OCI-LY7 (cell line): ENCODE measurements at regions not wholly inside any gene's neighbourhood (a gene's known extent, or its start where the extent isn't known, plus 50 kb on each side); places are given as distances from the start of the nearest gene placed in this dataset.

ENCODE experiments used
- BruUV-seq: library from RNA; stranded (reverse); fragments of 400-500 nt; replicated peaks from 2 replicates; lab custom pipeline; 2021; lab: Mats Ljungman, UMichigan
- CTCF ChIA-PET: fragments of 300-600 bp; sonication (Branson Sonifier 250); formaldehyde crosslinking; loops from one replicate; lab custom pipeline; 2022; ENCODE audit warnings: antibody characterized with exemption; ENCODE audit not compliant: unreplicated experiment; lab: Charles Lee
- POLR2A ChIA-PET: fragments of 300-600 bp; sonication (Branson Sonifier 250); formaldehyde crosslinking; loops from one replicate; lab custom pipeline; 2022; ENCODE audit warnings: antibody characterized with exemption; lab: Charles Lee
- DNase-seq: peaks from one replicate; pipeline ENCODE4 v3.0.0-alpha.2; 2015; ENCODE audit warnings: low spot score
- H2AFZ ChIP-seq: fragments of 200-600 bp; sonication (generic), shearing (Covaris generic); 2 replicates; pipeline ENCODE4 v1.6.1; 2014; ENCODE audit warnings: mild to moderate bottlenecking, antibody characterized with exemption, low read length, moderate library complexity
- H3K27ac ChIP-seq: fragments of 200-600 bp; sonication (generic); 2 replicates; pipeline ENCODE4 v1.5.1; 2014; ENCODE audit warnings: mixed run types, low read depth, mild to moderate bottlenecking, moderate library complexity, low read length, inconsistent platforms; ENCODE audit not compliant: poor library complexity, severe bottlenecking
- H3K36me3 ChIP-seq: fragments of 200-600 bp; sonication (generic); 2 replicates; pipeline ENCODE4 v1.6.1; 2014; ENCODE audit warnings: mild to moderate bottlenecking, antibody characterized with exemption, low read length, moderate library complexity, mixed read lengths; ENCODE audit not compliant: insufficient read depth
- H3K4me1 ChIP-seq: fragments of 200-600 bp; sonication (generic); 2 replicates; pipeline ENCODE4 v1.5.1; 2014; ENCODE audit warnings: mild to moderate bottlenecking, low read length; ENCODE audit not compliant: insufficient read depth, poor library complexity, severe bottlenecking
- H3K4me2 ChIP-seq: fragments of 200-600 bp; sonication (generic); 2 replicates; pipeline ENCODE4 v1.6.1; 2014; ENCODE audit warnings: mild to moderate bottlenecking, low read length
- H3K4me3 ChIP-seq: fragments of 200-600 bp; sonication (generic); 2 replicates; pipeline ENCODE4 v1.5.1; 2014; ENCODE audit warnings: mild to moderate bottlenecking, low read depth, low read length; ENCODE audit not compliant: poor library complexity, severe bottlenecking
- H3K79me2 ChIP-seq: fragments of 200-600 bp; sonication (generic); 2 replicates; pipeline ENCODE4 v1.6.1; 2016; ENCODE audit warnings: low read depth, mild to moderate bottlenecking, low read length, moderate library complexity, mixed read lengths; ENCODE audit not compliant: insufficient read depth
- H3K9me2 ChIP-seq: fragments of 200-600 bp; sonication (generic); 2 replicates; pipeline ENCODE4 v1.6.1; 2016; ENCODE audit warnings: mild to moderate bottlenecking, low read length, mixed read lengths; ENCODE audit not compliant: insufficient read depth
- H3K9me3 ChIP-seq: fragments of 200-600 bp; sonication (generic); 2 replicates; pipeline ENCODE4 v1.6.1; 2014; ENCODE audit warnings: mild to moderate bottlenecking, mixed run types, low read length, mixed read lengths
- H4K20me1 ChIP-seq: fragments of 200-600 bp; sonication (generic); 2 replicates; pipeline ENCODE4 v1.6.1; 2014; ENCODE audit warnings: mild to moderate bottlenecking, antibody characterized with exemption, low read length, moderate library complexity, mixed read lengths; ENCODE audit not compliant: insufficient read depth
- CTCF ChIP-seq: fragments of 200-600 bp; sonication (generic); conservative IDR thresholded peaks from 2 replicates; pipeline ENCODE4 v1.5.1; 2014; ENCODE audit warnings: mild to moderate bottlenecking, antibody characterized with exemption, low read length, moderate library complexity, mixed read lengths
- EZH2phosphoT487 ChIP-seq: fragments of 200-600 bp; sonication (generic); IDR thresholded peaks from 2 replicates; pipeline ENCODE4 v1.6.1; 2018; ENCODE audit warnings: low read depth, borderline replicate concordance, mild to moderate bottlenecking, mixed run types, antibody characterized with exemption, low read length, moderate library complexity, mixed read lengths
- intact Hi-C: fragments of 100-400 bp; cut with micrococcal nuclease; formaldehyde crosslinking; loops from one replicate; pipeline ENCODE4 v1.10.0; 2022; ENCODE audit not compliant: unreplicated experiment

GRCh38 chr9:14424289-14424688, 110.3 kb upstream of the NFIB start:
- CTCF ChIA-PET = no interaction called here
- Histone ChIP-seq H2AFZ (no peak overlapping the region), H3K9me3 (no peaks in the 10 kb centered on the region), H4K20me1 (no peaks in the 10 kb centered on the region), H3K4me1 (no peaks in the 10 kb centered on the region), H3K79me2 (no peaks in the 10 kb centered on the region), H3K27ac (no peak overlapping the region), H3K36me3 (no peaks in the 10 kb centered on the region), H3K4me2 (no peak overlapping the region), H3K9me2 (no peaks in the 10 kb centered on the region), H3K4me3 (no peak overlapping the region)
- BruUV-seq = no TSS peak
- intact Hi-C loops = loop anchor here (10.0 kb wide), 1 partner anchor 809 kb away; no protein-coding TSS in a partner anchor
- POLR2A ChIA-PET = interaction anchor here (0.6 kb wide), 1 partner anchor 917 kb away, joined by 3 read pairs; no protein-coding TSS in a partner anchor
- no peak for TF ChIP-seq EZH2phosphoT487
- TF ChIP-seq CTCF = no peak
- no peak for DNase-seq

- no peaks in the 10 kb centered on the region for H3K36me3 ChIP-seq
- TF ChIP-seq CTCF = no peak
- no peak for TF ChIP-seq EZH2phosphoT487
- no peaks in the 10 kb centered on the region for H3K9me2 ChIP-seq
- ChIA-PET POLR2A (no interaction called here), CTCF (no interaction called here)
- no peaks in the 10 kb centered on the region for H3K4me1 ChIP-seq
- no peaks in the 10 kb centered on the region for H3K9me3 ChIP-seq
- H3K4me3 ChIP-seq = no peak overlapping the region
- H3K79me2 ChIP-seq = no peaks in the 10 kb centered on the region
- H4K20me1 ChIP-seq = no peaks in the 10 kb centered on the region
- H3K4me2 ChIP-seq = no peak overlapping the region
- no peak for DNase-seq
- no peak overlapping the region for H3K27ac ChIP-seq
- BruUV-seq = no TSS peak
- intact Hi-C loops = loop anchor here (10.0 kb wide), 1 partner anchor 809 kb away; no protein-coding TSS in a partner anchor
- no peak overlapping the region for H2AFZ ChIP-seq
Observed at GRCh38 chr9:14423815-14424261, 109.9 kb upstream of the NFIB start.

- BruUV-seq = no TSS peak
- CTCF ChIA-PET = no interaction called here
Observed at GRCh38 chr9:14421291-14421690, 107.3 kb upstream of the NFIB start.

More at GRCh38 chr9:14421291-14421690, 107.3 kb upstream of the NFIB start:
- H3K36me3 ChIP-seq = no peaks in the 10 kb centered on the region
- H3K4me2 ChIP-seq = no peak overlapping the region
- H3K4me1 ChIP-seq = no peaks in the 10 kb centered on the region
- no peaks in the 10 kb centered on the region for H3K9me3 ChIP-seq
- POLR2A ChIA-PET = no interaction called here
- H4K20me1 ChIP-seq = no peaks in the 10 kb centered on the region
- H3K27ac ChIP-seq = no peak overlapping the region
- no peak overlapping the region for H2AFZ ChIP-seq
- intact Hi-C loops = loop anchor here (10.0 kb wide), 1 partner anchor 806 kb away; no protein-coding TSS in a partner anchor
- H3K79me2 ChIP-seq = no peaks in the 10 kb centered on the region
- DNase-seq = no peak
- no peaks in the 10 kb centered on the region for H3K9me2 ChIP-seq
- H3K4me3 ChIP-seq = no peak overlapping the region
- no peak for TF ChIP-seq CTCF
- TF ChIP-seq EZH2phosphoT487 = no peak
